Small intestine (tissue), 7 donors: ENCODE measurements at regions not wholly inside any gene's neighbourhood (a gene's known extent, or its start where the extent isn't known, plus 50 kb on each side); places are given as distances from the start of the nearest gene placed in this dataset.
A peak's percentile ranks its signal among the peaks of the same experiment; 100 is the strongest.
"Not testable (repeated sequence)": the region's sequence is repeated elsewhere in the genome, so short reads cannot be mapped to it uniquely, and the experiment has no call there.

Experiments
- DNase-seq, 2 donors: peaks; one replicate each; pipeline versions ENCODE4 v3.0.0 to v3.0.0-alpha.2; 2013
- FAIRE-seq: peaks from 2 replicates; lab custom pipeline; 2012; peaks lifted over from hg19 to GRCh38; lab: Jason Lieb, UNC
- H3K27ac ChIP-seq, 3 donors: one replicate each; pipeline ENCODE4 v1.5.1; 2013; ENCODE audit warnings: low read length in 2 of 3, mild to moderate bottlenecking in 2 of 3, control low read depth in 1 of 3, inconsistent platforms in 1 of 3, low read depth in 1 of 3, moderate library complexity in 1 of 3
- H3K27me3 ChIP-seq, 3 donors: one replicate each; pipeline ENCODE4 v1.6.1; 2013; ENCODE audit warnings: low read length in 3 of 3, inconsistent platforms in 1 of 3; ENCODE audit not compliant: control insufficient read depth in 3 of 3, insufficient read depth in 3 of 3
- H3K36me3 ChIP-seq, 3 donors: one replicate each; pipeline ENCODE4 v1.6.1; 2013; ENCODE audit warnings: low read length in 3 of 3, inconsistent platforms in 1 of 3, low read depth in 1 of 3, mild to moderate bottlenecking in 1 of 3, moderate library complexity in 1 of 3; ENCODE audit not compliant: control insufficient read depth in 3 of 3, insufficient read depth in 2 of 3
- H3K4me1 ChIP-seq, 3 donors: one replicate each; pipeline ENCODE4 v1.6.1; 2013; ENCODE audit warnings: low read length in 2 of 3, inconsistent platforms in 1 of 3, low read depth in 1 of 3, mild to moderate bottlenecking in 1 of 3, moderate library complexity in 1 of 3; ENCODE audit not compliant: control insufficient read depth in 3 of 3, insufficient read depth in 2 of 3
- H3K4me3 ChIP-seq, 3 donors: one replicate each; pipeline ENCODE4 v1.5.1; 2013; ENCODE audit warnings: low read length in 3 of 3, control low read depth in 1 of 3, inconsistent platforms in 1 of 3, low read depth in 1 of 3, mild to moderate bottlenecking in 1 of 3, moderate library complexity in 1 of 3
- H3K9me3 ChIP-seq, 2 donors: one replicate each; pipeline ENCODE4 v1.6.1; 2013; ENCODE audit warnings: low read depth in 1 of 2, low read length in 1 of 2; ENCODE audit not compliant: control insufficient read depth in 2 of 2, insufficient read depth in 1 of 2
- WGBS, 3 donors: extraction: QIAGEN DNeasy Blood & Tissue Kit; methylation state at CpG; one replicate each; pipeline ENCODE4 v1.1.7; 2013; 5-methylcytosine and 5-hydroxymethylcytosine counted together
- donor health status: healthy with polysubstance abuse.
- donor health status: control.
- donor health status: control.
- donor health status: Bipolar disorder and iron deficiency.
- donor health status: healthy.

- Histone ChIP-seq H3K9me3 (no peaks in the 10 kb centered on the region), H3K4me3 (no peak overlapping the region), H3K36me3 (no peaks in the 10 kb centered on the region), H3K27me3 (no peaks in the 10 kb centered on the region), H3K4me1 (no peaks in the 10 kb centered on the region), H3K27ac (no peak overlapping the region)
- DNase-seq: no peak
- FAIRE-seq: no peak
- WGBS, 3 donors: 84 to 90% (median 87%) methylated on average over 10 of the region's 10 CpGs
Observed at GRCh38 chr10:44574596-44575480, 189.9 kb upstream of the CXCL12 start.

DNA sequence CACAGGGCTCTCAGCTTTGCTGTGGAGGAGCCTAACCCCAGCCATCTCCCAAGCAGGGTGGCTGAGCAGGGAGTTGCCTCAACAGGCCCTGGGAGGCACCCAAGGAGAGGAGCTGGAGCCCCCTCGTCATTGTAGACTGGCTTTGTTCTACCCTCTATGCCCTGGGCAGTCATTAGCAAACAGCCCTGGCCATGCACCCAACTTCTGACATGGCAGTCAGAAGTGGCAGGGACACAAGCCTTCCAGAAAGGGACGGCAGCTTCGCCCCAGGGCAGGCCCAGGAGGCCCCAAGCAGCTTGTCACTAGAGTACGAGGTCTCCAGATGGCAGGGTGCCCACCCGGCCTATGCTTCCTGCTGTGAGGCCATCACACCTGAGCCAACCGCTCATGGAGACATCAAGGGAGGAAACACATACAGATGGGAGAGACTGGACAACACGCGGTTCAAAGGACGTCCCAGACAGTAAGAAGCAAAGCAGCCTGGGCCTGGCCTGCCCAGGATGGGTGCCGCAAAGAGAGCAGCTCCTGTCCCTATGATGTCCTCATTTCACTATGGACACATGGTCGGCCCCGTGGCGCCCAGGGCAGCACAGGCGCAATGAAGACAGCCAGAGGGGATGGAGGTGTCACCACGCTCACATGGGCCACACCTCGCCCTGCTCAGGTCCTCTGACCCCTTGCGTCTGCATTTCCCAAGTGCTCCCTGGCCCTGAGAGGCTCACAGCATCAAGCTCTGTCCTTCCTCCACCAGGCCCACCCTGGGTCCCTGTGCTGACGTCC is 190.9 kb upstream of the CXCL12 start:
- H3K4me3 ChIP-seq: no peak overlapping the region
- no peaks in the 10 kb centered on the region for H3K9me3 ChIP-seq
- WGBS, 3 donors: 91 to 93% (median 92%) methylated on average over 18 of the region's 18 CpGs
- no peaks in the 10 kb centered on the region for H3K4me1 ChIP-seq
- no peak for DNase-seq
- FAIRE-seq: no peak
- H3K36me3 ChIP-seq: no peaks in the 10 kb centered on the region
- H3K27me3 ChIP-seq: no peaks in the 10 kb centered on the region
- H3K27ac ChIP-seq: no peak overlapping the region

DNA sequence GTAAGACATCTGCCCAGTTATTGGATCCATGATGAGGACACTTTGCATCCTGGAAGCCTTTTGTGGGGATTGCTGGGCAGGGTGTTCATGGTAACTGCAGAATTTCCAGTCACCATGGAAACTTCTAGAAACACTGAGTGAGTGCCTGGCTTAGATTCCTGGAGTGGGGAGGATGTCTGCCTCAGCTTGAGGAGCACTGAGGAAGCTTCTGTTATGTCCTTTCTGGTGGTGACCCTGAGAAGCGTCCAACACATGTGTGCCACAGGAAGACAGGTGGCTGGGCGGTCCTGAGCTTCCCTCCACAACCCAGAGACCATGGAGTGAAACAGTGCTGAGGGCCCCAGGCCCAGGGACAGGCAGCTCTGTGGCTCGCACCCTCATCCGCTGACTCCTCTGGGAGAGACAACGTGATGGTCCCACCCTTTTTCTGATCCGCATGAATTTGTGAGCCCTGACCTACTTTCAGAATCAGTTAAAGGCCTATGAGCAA is 191.8 kb upstream of the CXCL12 start:
- FAIRE-seq (no peak), DNase-seq (no peak)
- WGBS, 3 donors: 63 to 82% (median 68%) methylated on average over 6 of the region's 6 CpGs
- Histone ChIP-seq H3K4me3 (no peak overlapping the region), H3K36me3 (no peaks in the 10 kb centered on the region), H3K9me3 (no peaks in the 10 kb centered on the region), H3K27me3 (no peaks in the 10 kb centered on the region), H3K4me1 (no peaks in the 10 kb centered on the region), H3K27ac (no peak overlapping the region)

GRCh38 chr10:44577533-44577932 is 192.6 kb upstream of the CXCL12 start:
- 86 to 100% (median 87%) methylated on average over 3 of the region's 3 CpGs for WGBS, 3 donors
- Histone ChIP-seq H3K9me3 (no peaks in the 10 kb centered on the region), H3K36me3 (no peaks in the 10 kb centered on the region), H3K27me3 (no peaks in the 10 kb centered on the region), H3K4me1 (no peaks in the 10 kb centered on the region), H3K4me3 (no peak overlapping the region), H3K27ac (no peak overlapping the region)
- FAIRE-seq (no peak), DNase-seq (no peak)

GRCh38 chr10:44578271-44578670 is 193.4 kb upstream of the CXCL12 start:
- Histone ChIP-seq H3K27me3 (no peaks in the 10 kb centered on the region), H3K4me1 (no peaks in the 10 kb centered on the region), H3K4me3 (no peak overlapping the region), H3K9me3 (no peaks in the 10 kb centered on the region), H3K27ac (no peak overlapping the region), H3K36me3 (no peaks in the 10 kb centered on the region)
- FAIRE-seq (no peak), DNase-seq (no peak)
- WGBS, 3 donors: 58 to 95% (median 79%) methylated on average over 1 of the region's 1 CpG

DNA sequence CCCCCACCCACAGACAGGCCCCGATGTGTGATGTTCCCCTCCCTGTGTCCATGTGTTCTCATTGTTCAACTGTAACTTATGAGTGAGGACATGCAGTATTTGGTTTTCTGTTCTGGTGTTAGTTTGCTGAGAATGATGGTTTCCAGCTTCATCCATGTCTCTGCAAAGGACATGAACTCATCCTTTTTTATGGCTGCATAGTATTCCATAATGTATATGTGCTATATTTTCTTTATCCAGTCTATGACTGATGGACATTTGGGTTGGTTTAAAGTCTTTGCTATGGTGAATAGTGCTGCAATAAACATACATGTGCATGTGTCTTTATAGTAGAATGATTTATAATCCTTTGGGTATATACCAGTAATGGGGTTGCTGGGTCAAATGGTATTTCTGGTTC is 194.1 kb upstream of the CXCL12 start:
- not testable (repeated sequence) for H3K4me3 ChIP-seq, H3K27me3 ChIP-seq, H3K27ac ChIP-seq, H3K4me1 ChIP-seq, FAIRE-seq, DNase-seq, H3K36me3 ChIP-seq, H3K9me3 ChIP-seq
- WGBS, 3 donors: 93 to 100% (median 97%) methylated on average over 1 of the region's 1 CpG

DNA sequence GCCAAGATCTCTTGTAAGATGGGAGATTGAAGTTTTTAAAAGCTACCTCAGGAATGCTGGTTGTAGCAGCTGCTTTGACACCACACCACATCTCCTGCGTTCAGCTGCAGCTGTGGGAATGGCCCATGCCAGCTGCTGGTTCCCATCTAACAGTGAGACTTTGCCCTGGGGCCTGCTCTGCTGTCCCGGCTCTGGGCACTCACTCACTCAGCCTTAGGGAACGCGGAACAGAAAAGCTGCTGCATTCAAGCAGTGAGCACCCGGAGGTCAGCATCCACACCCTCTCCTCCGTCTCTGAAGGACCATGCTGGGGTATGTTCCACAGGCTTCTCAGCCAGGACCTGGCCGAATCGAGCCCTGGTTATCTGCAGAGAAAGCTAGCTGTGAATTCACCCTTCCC is 197.1 kb upstream of the CXCL12 start:
- no peak for FAIRE-seq
- Histone ChIP-seq H3K36me3 (no peaks in the 10 kb centered on the region), H3K4me1 (no peaks in the 10 kb centered on the region), H3K27me3 (no peaks in the 10 kb centered on the region), H3K4me3 (no peak overlapping the region), H3K9me3 (no peaks in the 10 kb centered on the region), H3K27ac (no peak overlapping the region)
- 16 to 62% (median 41%) methylated on average over 8 of the region's 8 CpGs for WGBS, 3 donors
- DNase-seq: peak in 1 of 2 donors; percentile 35

DNA sequence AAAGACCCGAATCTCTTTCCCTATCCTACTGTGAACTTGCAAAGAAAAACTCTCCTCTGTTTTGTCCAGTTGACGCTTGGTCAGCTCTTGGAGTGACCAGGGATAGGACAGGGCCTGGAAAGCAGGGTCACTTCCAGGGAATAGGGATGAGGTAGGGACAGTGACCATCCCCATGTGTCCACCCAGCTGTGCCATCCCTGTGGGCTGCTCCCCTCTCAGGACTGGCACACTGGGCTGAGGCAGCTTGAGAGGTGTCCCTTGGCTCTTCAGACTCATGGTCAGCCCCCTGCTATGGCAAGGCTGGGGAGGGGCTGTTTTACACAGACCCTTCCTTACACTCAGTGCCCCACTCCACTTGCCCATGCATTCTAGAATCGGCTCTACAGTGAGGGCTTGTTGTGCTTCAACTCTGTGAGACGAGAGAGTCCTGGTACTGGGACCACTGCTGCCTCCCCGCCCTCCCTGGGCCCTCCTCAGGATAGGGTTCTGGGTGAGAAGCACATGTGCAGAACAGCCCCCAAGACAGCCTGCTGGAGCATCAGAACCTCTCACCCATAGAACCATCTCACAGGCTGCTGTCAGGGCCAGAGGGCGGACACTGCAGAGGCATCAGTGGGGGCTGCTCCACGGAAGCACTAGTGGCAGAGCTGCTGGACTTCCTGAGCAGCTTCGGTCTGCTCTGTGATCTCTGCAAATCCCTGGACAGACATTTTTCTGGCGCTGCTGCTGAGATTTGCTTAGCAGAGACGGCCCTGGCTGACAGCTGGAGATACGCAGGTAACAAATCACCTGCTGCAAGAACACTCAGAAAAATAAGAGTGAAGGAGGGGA is 202.8 kb upstream of the CXCL12 start:
- DNase-seq (no peak), FAIRE-seq (no peak)
- peaks cover 0 to 2% (median 0%) of the 10 kb centered on the region in 3 donors for H3K27me3 ChIP-seq
- WGBS, 3 donors: 77 to 85% (median 78%) methylated on average over 11 of the region's 11 CpGs
- H3K9me3 ChIP-seq: no peaks in the 10 kb centered on the region
- H3K27ac ChIP-seq: no peak overlapping the region
- no peaks in the 10 kb centered on the region for H3K36me3 ChIP-seq
- H3K4me1 ChIP-seq: no peaks in the 10 kb centered on the region
- H3K4me3 ChIP-seq: no peak overlapping the region
